ENCODE measurements at regions not wholly inside any gene's neighbourhood (a gene's known extent, or its start where the extent isn't known, plus 50 kb on each side); places are given as distances from the start of the nearest gene placed in this dataset.

DNA sequence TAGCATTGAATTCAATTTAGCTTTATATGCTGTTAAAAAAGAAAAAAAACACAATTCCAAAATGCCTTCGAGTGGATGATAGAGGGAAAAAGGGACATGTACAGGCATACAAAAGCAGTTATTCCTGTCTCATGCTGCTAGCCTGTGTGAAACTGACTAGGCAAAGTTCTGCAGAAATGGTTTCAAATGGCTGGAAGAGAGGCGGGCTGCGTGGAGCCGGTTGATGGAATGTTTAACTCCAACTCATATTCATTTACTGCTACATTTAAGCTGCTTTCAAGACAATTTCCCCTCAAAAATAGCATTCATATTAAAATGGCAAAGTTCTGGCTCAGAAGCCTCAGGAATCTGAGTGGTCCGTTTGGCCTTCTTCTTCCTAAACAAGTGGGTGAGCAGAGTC is 143.8 kb upstream of the PPARGC1A start:
- no peak for DNase-seq

GRCh38 chr4:24032371-24032989 is 142.6 kb upstream of the PPARGC1A start:
- DNase-seq: no peak

DNA sequence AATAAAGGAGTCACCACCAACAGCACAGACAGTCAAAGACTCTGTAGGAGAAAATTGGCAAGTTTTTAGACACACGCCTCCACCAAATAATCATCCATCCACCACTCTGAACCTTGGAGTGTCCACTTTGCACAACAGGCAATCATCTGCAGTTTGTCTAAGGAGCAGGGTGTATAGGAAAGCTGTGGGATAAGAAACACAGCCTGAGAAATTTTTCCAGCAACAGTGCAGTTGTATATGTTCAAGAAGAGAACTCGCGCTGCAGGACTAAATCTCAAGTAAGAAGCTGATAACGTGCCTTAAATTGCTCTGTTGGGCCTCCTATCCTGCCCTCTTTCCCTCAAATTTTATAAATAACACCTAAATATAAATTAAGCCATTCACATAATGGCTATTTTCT is 136.7 kb upstream of the PPARGC1A start:
- DNase-seq: no peak

GRCh38 chr4:24024605-24025004 is 134.8 kb upstream of the PPARGC1A start:
- no peak for DNase-seq

- no peak for DNase-seq
These were observed 134.3 kb upstream of the PPARGC1A start for GRCh38 chr4:24024157-24024556.

DNA sequence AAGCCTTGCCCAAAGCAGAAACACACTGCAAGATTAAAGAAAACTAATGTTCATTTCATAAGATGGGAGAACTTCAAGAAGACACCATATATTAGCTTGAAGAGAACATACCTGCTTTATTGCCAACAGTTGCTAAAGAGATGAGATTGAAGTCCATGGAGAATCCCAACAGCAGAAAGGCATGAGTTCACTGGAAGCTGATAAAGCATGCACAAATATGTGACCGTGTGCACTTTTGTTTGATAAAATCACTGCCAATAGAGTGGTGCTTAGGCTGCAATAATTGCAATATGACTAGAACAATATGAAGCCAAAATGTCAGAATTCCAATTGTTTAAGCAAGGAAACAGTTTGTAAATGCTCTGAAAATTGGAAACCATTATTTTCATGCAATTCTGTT is 125.9 kb upstream of the PPARGC1A start:
- no peak for DNase-seq

GRCh38 chr4:24013668-24014422 is 124.0 kb upstream of the PPARGC1A start:
- no peak for DNase-seq

- no peak for DNase-seq
These were observed 121.1 kb upstream of the PPARGC1A start for GRCh38 chr4:24010994-24011393.

DNA sequence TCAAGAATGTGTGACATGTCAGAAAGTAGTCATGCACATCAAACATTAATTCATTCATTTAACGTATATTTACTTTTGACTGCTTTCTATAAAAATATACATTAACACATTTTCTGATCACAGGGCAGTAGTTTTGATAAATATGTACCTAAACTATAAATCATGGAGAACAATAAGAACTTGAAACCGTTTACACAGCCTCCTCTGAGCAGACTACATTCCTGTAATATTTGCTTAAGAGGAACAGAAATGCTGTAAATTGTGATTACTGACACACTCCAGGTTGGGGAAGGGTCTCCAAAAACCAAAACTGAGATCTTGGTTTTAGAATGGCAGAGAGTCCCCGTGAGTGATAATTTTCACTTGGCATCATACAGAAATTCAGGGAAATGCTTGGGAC is 120.7 kb upstream of the PPARGC1A start:
- DNase-seq: no peak

DNA sequence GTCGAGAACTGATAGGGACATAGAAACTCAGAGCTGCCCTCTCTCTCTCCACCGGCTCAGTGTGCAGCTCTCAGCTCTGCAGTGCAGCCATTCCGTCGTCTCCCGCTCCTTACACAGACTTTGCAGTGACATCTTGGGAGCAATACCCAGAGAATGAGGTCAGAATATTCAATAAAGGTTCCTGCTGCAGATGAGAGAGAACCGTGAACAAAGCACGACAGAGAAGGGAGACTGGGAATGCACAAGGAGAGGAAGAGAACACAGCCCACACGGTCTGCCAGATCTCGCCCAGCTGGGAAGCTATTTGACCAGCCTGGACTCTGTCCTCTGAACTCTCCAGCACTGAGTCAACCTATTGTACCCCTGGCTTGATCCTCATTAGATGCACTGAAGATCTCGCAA is 118.0 kb upstream of the PPARGC1A start:
- DNase-seq: no peak

GRCh38 chr4:24006269-24006668 is 116.4 kb upstream of the PPARGC1A start:
- DNase-seq: no peak

- no peak for DNase-seq
These were observed 114.1 kb upstream of the PPARGC1A start for GRCh38 chr4:24003926-24004325.

- no peak for DNase-seq
These were observed 113.6 kb upstream of the PPARGC1A start for GRCh38 chr4:24003496-24003895.

GRCh38 chr4:24002330-24002966 is 112.6 kb upstream of the PPARGC1A start:
- DNase-seq: no peak

- no peak for DNase-seq
These were observed 111.9 kb upstream of the PPARGC1A start for GRCh38 chr4:24001486-24002329.

GRCh38 chr4:24000470-24000831 is 110.6 kb upstream of the PPARGC1A start:
- no peak for DNase-seq

GRCh38 chr4:23999714-24000469 is 110.0 kb upstream of the PPARGC1A start:
- DNase-seq: no peak

GRCh38 chr4:23993373-23993772 is 103.5 kb upstream of the PPARGC1A start:
- DNase-seq: no peak

GRCh38 chr4:23991444-23991843 is 101.6 kb upstream of the PPARGC1A start:
- DNase-seq: no peak

GRCh38 chr4:23986270-23986669 is 96.4 kb upstream of the PPARGC1A start:
- DNase-seq: no peak

DNA sequence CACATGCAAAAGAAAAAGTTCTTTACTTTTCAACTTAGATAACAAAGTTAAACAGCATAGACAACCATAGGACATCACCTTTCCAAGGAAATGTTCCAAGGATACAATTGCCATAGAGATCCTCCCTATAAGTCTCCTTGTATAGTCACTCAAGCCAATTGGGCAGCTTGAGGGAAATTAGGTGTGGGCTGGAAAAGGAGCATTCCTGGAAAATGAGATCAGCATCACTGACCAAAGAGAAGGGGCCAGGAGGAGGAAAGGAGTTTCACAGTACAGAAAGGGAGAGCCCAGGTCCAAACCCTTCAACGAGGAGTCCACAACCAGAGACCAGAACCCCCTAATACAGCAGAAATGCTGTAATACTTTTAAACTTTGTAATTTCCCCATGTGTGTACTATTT is 91.5 kb upstream of the PPARGC1A start:
- DNase-seq: no peak

DNA sequence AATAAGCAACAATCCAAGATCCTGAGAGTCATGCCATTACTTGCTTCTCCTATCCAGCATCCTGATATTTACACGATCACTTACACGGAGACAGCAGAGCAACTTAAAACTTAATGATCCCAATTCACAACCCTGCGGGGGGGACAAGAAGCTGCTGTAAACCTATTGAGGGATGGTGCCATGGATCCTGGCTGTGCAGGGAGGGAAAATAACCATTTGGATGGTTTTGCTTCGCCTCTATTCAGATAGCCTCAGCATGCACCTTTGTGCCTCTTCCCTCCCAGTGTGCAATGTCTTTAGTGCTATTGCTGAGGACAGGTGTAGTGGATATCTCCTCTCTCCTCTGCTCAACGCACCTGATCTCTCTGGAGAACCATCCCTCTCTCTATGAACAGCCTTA is 89.7 kb upstream of the PPARGC1A start:
- no peak for DNase-seq

DNA sequence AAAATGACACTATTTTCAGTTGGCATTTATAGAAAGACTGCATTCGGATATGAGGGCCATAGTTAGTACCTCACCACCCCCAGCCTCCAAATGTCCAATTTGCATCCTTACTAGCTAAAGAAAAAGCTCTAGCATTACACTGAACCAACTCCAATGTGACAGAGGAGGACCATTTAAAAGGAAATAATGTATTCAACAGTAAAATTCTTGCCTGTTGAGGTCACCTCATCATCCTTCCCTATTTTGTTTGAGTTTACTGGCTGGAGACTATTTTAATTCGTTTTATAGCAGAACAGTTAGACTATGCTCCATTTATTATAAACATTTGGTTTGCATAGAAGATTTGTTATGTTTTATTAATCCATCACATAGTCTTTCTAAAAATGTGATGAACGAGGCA is 88.2 kb upstream of the PPARGC1A start:
- DNase-seq: no peak

All from NCI-H446 (cell line).